Endothelial cell of umbilical vein (primary cell): ENCODE measurements at regions not wholly inside any gene's neighbourhood (a gene's known extent, or its start where the extent isn't known, plus 50 kb on each side); places are given as distances from the start of the nearest gene placed in this dataset.

Experiments used
- BruUV-seq: library from RNA; stranded (reverse); fragments of 400-500 nt; replicated peaks from 2 replicates; lab custom pipeline; 2021; lab: Mats Ljungman, UMichigan
- CTCF ChIA-PET: fragments of 300-600, 350-600 bp; sonication (Branson Sonifier 250); formaldehyde crosslinking; loops from one replicate; lab custom pipeline; 2021; ENCODE audit warnings: antibody characterized with exemption, inconsistent platforms; lab: Charles Lee
- POLR2A ChIA-PET: fragments of 300-600, 350-600 bp; sonication (Branson Sonifier 250); formaldehyde crosslinking; loops from one replicate; lab custom pipeline; 2021; ENCODE audit warnings: antibody characterized with exemption, inconsistent platforms; lab: Charles Lee
- DNase-seq: peaks from one replicate; pipeline ENCODE4 v3.0.0-alpha.2; 2011; ENCODE audit warnings: low read depth, low spot score
- FAIRE-seq: peaks from 2 replicates; lab custom pipeline; 2011; peaks lifted over from hg19 to GRCh38; lab: Jason Lieb, UNC
- H2AFZ ChIP-seq: 2 replicates; pipeline ENCODE4 v1.6.0; 2012; ENCODE audit warnings: low read depth, low read length, control low read depth, inconsistent platforms
- H3K27ac ChIP-seq: 2 replicates; pipeline ENCODE4 v1.5.1; 2011; ENCODE audit warnings: low read depth, mild to moderate bottlenecking, control low read depth, low read length, moderate library complexity; ENCODE audit not compliant: insufficient read depth
- H3K27me3 ChIP-seq, 2 experiments: 2 replicates each; pipeline versions ENCODE4 v1.6.0 to v1.6.1; 2011; ENCODE audit warnings: low read length in 2 of 2, mixed read lengths in 1 of 2; ENCODE audit not compliant: control insufficient read depth in 2 of 2, insufficient read depth in 2 of 2
- H3K36me3 ChIP-seq, 2 experiments: 2 replicates in 1 of 2; 3 replicates in 1 of 2; pipeline ENCODE4 v1.5.1; 2011; ENCODE audit warnings: low read length in 2 of 2, mild to moderate bottlenecking in 1 of 2, moderate library complexity in 1 of 2; ENCODE audit not compliant: control insufficient read depth in 2 of 2, insufficient read depth in 2 of 2; ENCODE audit errors: extremely low read depth in 1 of 2
- H3K4me1 ChIP-seq: 3 replicates; pipeline ENCODE4 v1.5.1; 2011; ENCODE audit warnings: mild to moderate bottlenecking, low read length; ENCODE audit not compliant: control insufficient read depth, insufficient read depth; ENCODE audit errors: extremely low read depth
- H3K4me2 ChIP-seq: 2 replicates; pipeline ENCODE4 v1.6.1; 2011; ENCODE audit warnings: low read length, control low read depth, mixed read lengths; ENCODE audit not compliant: insufficient read depth
- H3K4me3 ChIP-seq, 3 experiments: fragments of 200-600 bp in 1 of 3; sonication (generic), shearing (Covaris generic) in 1 of 3; replicated peaks in 1 of 3; 2 replicates each; pipeline ENCODE4 v1.5.1; 2011 to 2016; ENCODE audit warnings: control low read depth in 3 of 3, low read length in 3 of 3, mild to moderate bottlenecking in 2 of 3, inconsistent platforms in 1 of 3, low read depth in 1 of 3, moderate library complexity in 1 of 3; ENCODE audit not compliant: insufficient read depth in 1 of 3
- H3K79me2 ChIP-seq: 2 replicates; pipeline ENCODE4 v1.6.0; 2012; ENCODE audit warnings: low read length, inconsistent platforms; ENCODE audit not compliant: control insufficient read depth, insufficient read depth
- H3K9ac ChIP-seq: replicated peaks from 2 replicates; pipeline ENCODE3; 2011; ENCODE audit warnings: low read length, control low read depth; ENCODE audit not compliant: insufficient read depth; ENCODE audit errors: extremely low read depth
- H3K9me1 ChIP-seq: replicated peaks from 3 replicates; pipeline ENCODE4 v1.6.0; 2011; ENCODE audit warnings: mild to moderate bottlenecking, low read length; ENCODE audit not compliant: control insufficient read depth, insufficient read depth; ENCODE audit errors: extremely low read depth
- H3K9me3 ChIP-seq: replicated peaks from 2 replicates; pipeline ENCODE4 v1.5.1; 2012; ENCODE audit warnings: low read length, inconsistent platforms; ENCODE audit not compliant: control insufficient read depth, insufficient read depth
- H4K20me1 ChIP-seq: replicated peaks from 2 replicates; pipeline ENCODE3; 2011; ENCODE audit warnings: mild to moderate bottlenecking, low read length; ENCODE audit not compliant: control insufficient read depth, insufficient read depth; ENCODE audit errors: extremely low read depth
- CTCF ChIP-seq, 2 donors: IDR thresholded peaks; 1 replicate in 1 of 2; 2 replicates in 1 of 2; pipeline ENCODE4 v1.5.1; 2011; ENCODE audit warnings: low read length in 2 of 2, mild to moderate bottlenecking in 2 of 2, moderate library complexity in 2 of 2, control low read depth in 1 of 2, inconsistent platforms in 1 of 2, low read depth in 1 of 2; ENCODE audit not compliant: insufficient read depth in 1 of 2; ENCODE audit errors: extremely low read depth in 1 of 2
- EZH2 ChIP-seq: IDR thresholded peaks from 2 replicates; pipeline ENCODE4 v1.6.1; 2012; ENCODE audit warnings: borderline replicate concordance, low read depth, mild to moderate bottlenecking, moderate library complexity, low read length, inconsistent platforms; ENCODE audit not compliant: severe bottlenecking
- FOS ChIP-seq: IDR thresholded peaks from 2 replicates; pipeline ENCODE4 v1.6.1; 2011; ENCODE audit warnings: mild to moderate bottlenecking, low read length, moderate library complexity, borderline replicate concordance; ENCODE audit not compliant: insufficient read depth
- GATA2 ChIP-seq: IDR thresholded peaks from 2 replicates; pipeline ENCODE4 v1.7.0; 2011; ENCODE audit warnings: low read depth, mild to moderate bottlenecking, moderate library complexity, mixed read lengths, low read length; ENCODE audit not compliant: insufficient read length, insufficient read depth
- JUN ChIP-seq: IDR thresholded peaks from 2 replicates; pipeline ENCODE4 v1.6.1; 2011; ENCODE audit warnings: borderline replicate concordance, low read depth; ENCODE audit not compliant: insufficient read length, insufficient read depth
- MAX ChIP-seq: IDR thresholded peaks from 2 replicates; pipeline ENCODE4 v1.6.1; 2011; ENCODE audit not compliant: insufficient read depth, insufficient read length
- MYC ChIP-seq: IDR thresholded peaks from one replicate; pipeline ENCODE4 v1.6.1; 2011; ENCODE audit warnings: mild to moderate bottlenecking, low read depth, low read length
- POLR2A ChIP-seq: IDR thresholded peaks from 2 replicates; pipeline ENCODE4 v1.6.1; 2012; ENCODE audit warnings: low read depth, mild to moderate bottlenecking, control low read depth, low read length
- POLR2AphosphoS5 ChIP-seq: IDR thresholded peaks from 2 replicates; pipeline ENCODE4 v1.6.1; 2012; ENCODE audit warnings: low read depth, mild to moderate bottlenecking, control low read depth, low read length, moderate library complexity; ENCODE audit not compliant: insufficient read depth
- dilution Hi-C: fragments of 300-500 bp; cut with MboI; formaldehyde crosslinking; loops from one replicate; pipeline ENCODE4 v1.15.0; 2019; ENCODE audit warnings: low sequenced_read_pairs; ENCODE audit not compliant: extremely low pct_ligation_motif_present
- intact Hi-C: fragments of 100-400 bp; cut with micrococcal nuclease; formaldehyde crosslinking; loops from one replicate; pipeline ENCODE4 v1.10.0; 2022

GRCh38 chr6:56758553-56758952, 115.9 kb upstream of the DST start:
- no TSS peak for BruUV-seq
- FAIRE-seq = no peak
- POLR2A ChIA-PET = no interaction called here
- no peak for TF ChIP-seq MAX
- peaks cover 2% of the 10 kb centered on the region for H4K20me1 ChIP-seq
- no peaks in the 10 kb centered on the region for H3K27me3 ChIP-seq
- no peaks in the 10 kb centered on the region for H3K4me1 ChIP-seq
- H3K4me3 ChIP-seq = no peak overlapping the region
- CTCF ChIA-PET = interaction anchor here (0.9 to 10.8 kb wide), 14 partner anchors 9 to 133 kb away, joined by 3 to 174 read pairs (median 10); no protein-coding TSS in a partner anchor
- H3K36me3 ChIP-seq = no peaks in the 10 kb centered on the region
- peaks cover 50% of the 10 kb centered on the region for H3K79me2 ChIP-seq
- H3K9me1 ChIP-seq = no peaks in the 10 kb centered on the region
- no peak overlapping the region for H3K9ac ChIP-seq
- no peak for DNase-seq
- dilution Hi-C loops = no loop called here
- H3K4me2 ChIP-seq = no peak overlapping the region
- intact Hi-C loops = no loop called here
- H3K9me3 ChIP-seq = no peaks in the 10 kb centered on the region
- H2AFZ ChIP-seq = no peak overlapping the region
- no peak overlapping the region for H3K27ac ChIP-seq

GRCh38 chr6:56758120-56758519, 115.4 kb upstream of the DST start:
- intact Hi-C loops = no loop called here
- Histone ChIP-seq H3K4me2 (no peak overlapping the region), H3K27ac (no peak overlapping the region), H3K9me1 (no peaks in the 10 kb centered on the region), H3K79me2 (peaks cover 52% of the 10 kb centered on the region), H3K9ac (no peak overlapping the region), H3K36me3 (no peaks in the 10 kb centered on the region), H3K9me3 (no peaks in the 10 kb centered on the region), H4K20me1 (peaks cover 2% of the 10 kb centered on the region), H2AFZ (no peak overlapping the region), H3K4me3 (no peak overlapping the region), H3K4me1 (no peaks in the 10 kb centered on the region), H3K27me3 (no peaks in the 10 kb centered on the region)
- TF ChIP-seq CTCF (IDR thresholded peaks at IDR 0.05; ENCODE audit: extremely low read depth in 1 of 2, insufficient read depth in 1 of 2, low read depth in 1 of 2, low read length in 2 of 2) (no peak), POLR2AphosphoS5 (no peak), POLR2A (no peak), FOS (no peak), MAX (no peak), JUN (no peak), EZH2 (no peak), MYC (no peak), GATA2 (no peak)
- dilution Hi-C loops = no loop called here
- POLR2A ChIA-PET = no interaction called here
- CTCF ChIA-PET = interaction anchor here (0.6 to 10.8 kb wide), 19 partner anchors 9 to 132 kb away, joined by 3 to 174 read pairs (median 6); partner anchors contain the start of gene DST
- FAIRE-seq = no peak
- no TSS peak for BruUV-seq
- DNase-seq = no peak
